NCI-H524 (cell line): ENCODE measurements at regions not wholly inside any gene's neighbourhood (a gene's known extent, or its start where the extent isn't known, plus 50 kb on each side); places are given as distances from the start of the nearest gene placed in this dataset.
A peak's percentile ranks its signal among the peaks of the same experiment; 100 is the strongest.
"Not testable (repeated sequence)": the region's sequence is repeated elsewhere in the genome, so short reads cannot be mapped to it uniquely, and the experiment has no call there.

ENCODE experiments used
- DNase-seq, 2 experiments: peaks; one replicate each; lab custom pipeline; 2025; lab: John Stamatoyannopoulos, UW

GRCh38 chr18:73681398-73681797, 466.2 kb downstream of the FBXO15 start:
- DNase-seq, result no peak

GRCh38 chr18:73679941-73680712, 467.5 kb downstream of the FBXO15 start:
- DNase-seq, result no peak

GRCh38 chr18:73677450-73677849, 470.2 kb downstream of the FBXO15 start:
- no peak for DNase-seq

GRCh38 chr18:73674125-73674865, 473.3 kb downstream of the FBXO15 start:
- no peak for DNase-seq

- DNase-seq, result not testable (repeated sequence)
These were observed 476.2 kb downstream of the FBXO15 start for GRCh38 chr18:73671480-73671879.

- DNase-seq, result no peak
These were observed 477.1 kb downstream of the FBXO15 start for GRCh38 chr18:73670524-73670923.

GRCh38 chr18:73670039-73670438, 477.6 kb downstream of the FBXO15 start:
- no peak for DNase-seq

GRCh38 chr18:73669297-73669696, 478.3 kb downstream of the FBXO15 start:
- no peak for DNase-seq

GRCh38 chr18:73668051-73668450, 479.6 kb downstream of the FBXO15 start:
- DNase-seq, result no peak

- no peak for DNase-seq
These were observed 480.9 kb downstream of the FBXO15 start for GRCh38 chr18:73666772-73667171.

- DNase-seq, result no peak
These were observed 482.7 kb downstream of the FBXO15 start for GRCh38 chr18:73664896-73665295.

GRCh38 chr18:73663581-73663980, 484.1 kb downstream of the FBXO15 start:
- no peak for DNase-seq

- no peak for DNase-seq
These were observed 485.2 kb downstream of the FBXO15 start for GRCh38 chr18:73662421-73662820.

GRCh38 chr18:73660931-73661856, 486.4 kb downstream of the FBXO15 start:
- no peak for DNase-seq

GRCh38 chr18:73656691-73657090, 490.9 kb downstream of the FBXO15 start:
- no peak for DNase-seq

GRCh38 chr18:73653827-73654226, 493.8 kb downstream of the FBXO15 start:
- DNase-seq, result no peak

GRCh38 chr18:73653251-73653650, 494.4 kb downstream of the FBXO15 start:
- DNase-seq, result no peak

- peak in 1 of 2 experiments; percentile 43 for DNase-seq
These were observed 500.2 kb downstream of the FBXO15 start for GRCh38 chr18:73647391-73647790.

GRCh38 chr18:73646772-73647171, 500.9 kb downstream of the FBXO15 start:
- DNase-seq, result no peak

GRCh38 chr18:73646196-73646595, 501.4 kb downstream of the FBXO15 start:
- DNase-seq, result no peak

GRCh38 chr18:73645160-73645715, 502.4 kb downstream of the FBXO15 start:
- DNase-seq, result no peak

GRCh38 chr18:73639788-73640187, 507.8 kb downstream of the FBXO15 start:
- no peak for DNase-seq
